M059J (cell line): ENCODE measurements at regions not wholly inside any gene's neighbourhood (a gene's known extent, or its start where the extent isn't known, plus 50 kb on each side); places are given as distances from the start of the nearest gene placed in this dataset.
"Not testable (repeated sequence)": the region's sequence is repeated elsewhere in the genome, so short reads cannot be mapped to it uniquely, and the experiment has no call there.

ENCODE experiments used
- DNase-seq: peaks from one replicate; pipeline ENCODE4 v3.0.0-alpha.2; 2012; ENCODE audit warnings: low read depth

- DNase-seq = not testable (repeated sequence)
These were observed 68.8 kb upstream of the WIPI2 start for GRCh38 chr7:5121256-5121655.

- not testable (repeated sequence) for DNase-seq
These were observed 58.8 kb upstream of the WIPI2 start for GRCh38 chr7:5131238-5131637.

GRCh38 chr7:5132539-5132938 lies 57.5 kb upstream of the WIPI2 start:
- no peak for DNase-seq

- peak; percentile 23 for DNase-seq
These were observed 50.0 kb upstream of the WIPI2 start for GRCh38 chr7:5139998-5140397.
